SK-N-SH (cell line): ENCODE measurements at regions not wholly inside any gene's neighbourhood (a gene's known extent, or its start where the extent isn't known, plus 50 kb on each side); places are given as distances from the start of the nearest gene placed in this dataset.

ENCODE experiments used
- TAF1 ChIP-seq: IDR thresholded peaks from 2 replicates; pipeline ENCODE4 v1.6.1; 2012; ENCODE audit warnings: low read depth, mild to moderate bottlenecking, low read length, moderate library complexity, borderline replicate concordance
- TCF12 ChIP-seq: IDR thresholded peaks from 2 replicates; pipeline ENCODE4 v1.4.0; 2012
- TF ChIP-seq, protein P1 (sequence below): fragments of 200-600 bp; sonication (generic); IDR thresholded peaks from 2 replicates; pipeline ENCODE4 v1.6.1; 2017; ENCODE audit warnings: antibody characterized with exemption, mild to moderate bottlenecking, moderate library complexity

DNA sequence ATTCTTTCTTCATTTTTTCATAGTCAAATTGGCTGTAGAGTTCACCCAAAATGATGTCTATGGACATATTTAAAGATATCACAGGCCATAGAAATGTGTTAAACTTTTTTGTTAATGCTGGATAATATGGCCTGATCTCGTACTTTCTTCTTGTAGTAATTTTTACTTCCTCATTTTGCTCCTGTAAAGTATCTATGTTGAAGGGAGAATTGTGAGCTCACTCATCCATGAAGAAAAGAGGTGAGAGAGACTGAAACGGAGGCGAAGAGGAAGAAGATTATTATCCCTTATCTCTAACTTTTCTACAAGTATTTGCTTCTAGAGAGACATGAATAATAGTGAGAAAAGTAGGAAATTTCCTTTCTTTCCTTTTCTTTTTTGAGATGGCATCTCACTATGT is 613.8 kb upstream of the TBL1XR1 start:
- no peak for TF ChIP-seq TAF1
- no peak for TF ChIP-seq TCF12
- TF ChIP-seq, protein P1, sequence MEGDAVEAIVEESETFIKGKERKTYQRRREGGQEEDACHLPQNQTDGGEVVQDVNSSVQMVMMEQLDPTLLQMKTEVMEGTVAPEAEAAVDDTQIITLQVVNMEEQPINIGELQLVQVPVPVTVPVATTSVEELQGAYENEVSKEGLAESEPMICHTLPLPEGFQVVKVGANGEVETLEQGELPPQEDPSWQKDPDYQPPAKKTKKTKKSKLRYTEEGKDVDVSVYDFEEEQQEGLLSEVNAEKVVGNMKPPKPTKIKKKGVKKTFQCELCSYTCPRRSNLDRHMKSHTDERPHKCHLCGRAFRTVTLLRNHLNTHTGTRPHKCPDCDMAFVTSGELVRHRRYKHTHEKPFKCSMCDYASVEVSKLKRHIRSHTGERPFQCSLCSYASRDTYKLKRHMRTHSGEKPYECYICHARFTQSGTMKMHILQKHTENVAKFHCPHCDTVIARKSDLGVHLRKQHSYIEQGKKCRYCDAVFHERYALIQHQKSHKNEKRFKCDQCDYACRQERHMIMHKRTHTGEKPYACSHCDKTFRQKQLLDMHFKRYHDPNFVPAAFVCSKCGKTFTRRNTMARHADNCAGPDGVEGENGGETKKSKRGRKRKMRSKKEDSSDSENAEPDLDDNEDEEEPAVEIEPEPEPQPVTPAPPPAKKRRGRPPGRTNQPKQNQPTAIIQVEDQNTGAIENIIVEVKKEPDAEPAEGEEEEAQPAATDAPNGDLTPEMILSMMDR = no peak
